HG03378 (cell line): ENCODE measurements at regions not wholly inside any gene's neighbourhood (a gene's known extent, or its start where the extent isn't known, plus 50 kb on each side); places are given as distances from the start of the nearest gene placed in this dataset.

Source experiments
- ATAC-seq: cut with Tn5 transposase; IDR thresholded peaks from one replicate; pipeline ENCODE4 v1.9.1; 2021; ENCODE audit warnings: mild to moderate bottlenecking, moderate library complexity; ENCODE audit not compliant: unreplicated experiment

GRCh38 chr18:3357516-3357915 is 92.5 kb upstream of the TGIF1 start:
- no peak for ATAC-seq

GRCh38 chr18:3358310-3358709 is 91.7 kb upstream of the TGIF1 start:
- no peak for ATAC-seq

- no peak for ATAC-seq
These were observed 89.8 kb upstream of the TGIF1 start for GRCh38 chr18:3360211-3360610.

- ATAC-seq: no peak
These were observed 82.4 kb upstream of the TGIF1 start for GRCh38 chr18:3367491-3368091.

- ATAC-seq: no peak
These were observed 81.8 kb upstream of the TGIF1 start for GRCh38 chr18:3368193-3368592.

DNA sequence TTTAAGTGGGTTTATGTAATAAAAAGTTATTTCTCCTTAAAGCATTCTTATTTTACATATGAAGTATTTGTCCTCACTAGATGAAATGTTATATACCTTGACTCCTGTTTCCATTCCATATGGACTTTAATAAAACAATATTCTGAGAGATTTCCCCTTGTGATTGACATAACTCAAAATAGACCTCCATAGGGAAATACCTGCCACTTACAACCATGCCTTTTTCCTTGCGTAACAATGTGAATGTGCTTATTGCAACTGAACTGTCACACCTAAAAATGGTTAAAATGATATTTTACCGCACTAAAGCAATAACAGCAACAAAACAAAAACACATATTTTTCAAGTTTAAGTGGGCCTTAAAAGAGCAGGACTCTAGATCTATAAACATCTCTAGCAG is 70.3 kb upstream of the TGIF1 start:
- no peak for ATAC-seq

- ATAC-seq: peak; percentile 53
These were observed 69.5 kb upstream of the TGIF1 start for GRCh38 chr18:3380384-3380961.

DNA sequence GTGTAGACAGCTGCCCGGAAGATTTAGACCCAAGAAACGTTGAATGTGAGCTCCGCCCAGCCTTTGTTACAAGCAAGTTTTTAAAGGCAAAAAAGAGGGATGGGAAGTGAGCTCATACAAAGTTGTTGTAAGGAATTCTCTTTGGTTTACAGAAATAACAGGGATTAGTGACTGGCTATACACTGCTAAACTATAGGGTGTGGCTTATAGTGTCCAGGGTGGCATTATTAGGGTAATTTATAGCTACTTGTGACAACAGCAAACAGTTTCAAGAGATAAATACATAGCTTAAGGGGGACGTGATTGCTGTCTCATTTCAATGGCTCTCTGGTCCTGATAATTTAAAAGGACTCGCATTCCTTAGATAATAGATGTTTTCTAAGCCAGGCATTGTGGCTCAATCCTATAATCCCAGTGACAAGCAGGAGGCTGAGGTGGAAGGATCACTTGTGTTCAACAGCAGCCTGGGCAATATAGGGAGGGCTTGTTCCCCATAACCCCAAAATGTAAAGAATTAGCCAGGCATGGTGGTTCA is 66.5 kb upstream of the TGIF1 start:
- ATAC-seq: no peak

- ATAC-seq: no peak
These were observed 65.1 kb upstream of the TGIF1 start for GRCh38 chr18:3384664-3385563.

GRCh38 chr18:3388323-3388722 is 61.6 kb upstream of the TGIF1 start:
- ATAC-seq: no peak

- ATAC-seq: no peak
These were observed 61.0 kb upstream of the TGIF1 start for GRCh38 chr18:3388980-3389379.

DNA sequence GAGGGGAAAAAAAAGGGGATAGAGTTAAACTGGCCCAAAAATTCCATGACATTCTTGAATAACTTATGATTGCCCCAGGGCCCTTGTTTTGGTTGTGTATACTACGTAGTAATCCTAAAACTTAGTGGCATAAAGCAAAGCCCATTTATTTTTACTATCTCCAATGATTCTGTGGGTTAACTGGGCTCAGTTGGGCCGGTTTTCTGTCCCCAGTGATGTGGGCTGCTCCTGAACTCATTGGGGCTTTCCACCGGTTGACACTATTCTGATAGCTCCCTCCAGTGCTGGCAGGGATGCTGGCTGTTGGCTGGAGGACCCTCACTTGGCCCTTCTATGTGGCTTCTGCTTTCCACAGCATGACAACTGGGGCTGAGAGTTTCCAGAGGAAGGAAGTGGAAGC is 60.0 kb upstream of the TGIF1 start:
- no peak for ATAC-seq

- no peak for ATAC-seq
These were observed 58.1 kb upstream of the TGIF1 start for GRCh38 chr18:3391704-3392466.

DNA sequence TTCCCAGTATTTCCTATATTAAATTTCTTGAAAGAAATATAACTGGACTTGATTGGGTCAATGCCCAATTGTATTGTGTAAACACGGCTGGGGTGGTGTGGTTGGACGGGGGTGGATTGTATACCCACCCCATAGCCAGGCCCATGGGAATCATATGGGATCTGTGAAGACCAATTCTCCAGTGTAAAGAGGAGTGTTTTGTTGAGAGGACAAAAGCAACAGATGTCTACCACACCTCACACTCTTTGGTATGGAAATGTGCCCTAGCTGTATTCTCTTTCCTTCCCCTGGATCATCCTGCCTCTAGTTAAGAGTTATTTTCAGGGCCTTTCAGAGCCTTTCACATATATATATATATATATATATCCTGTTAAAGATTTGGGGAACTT is 57.5 kb upstream of the TGIF1 start:
- ATAC-seq: no peak

DNA sequence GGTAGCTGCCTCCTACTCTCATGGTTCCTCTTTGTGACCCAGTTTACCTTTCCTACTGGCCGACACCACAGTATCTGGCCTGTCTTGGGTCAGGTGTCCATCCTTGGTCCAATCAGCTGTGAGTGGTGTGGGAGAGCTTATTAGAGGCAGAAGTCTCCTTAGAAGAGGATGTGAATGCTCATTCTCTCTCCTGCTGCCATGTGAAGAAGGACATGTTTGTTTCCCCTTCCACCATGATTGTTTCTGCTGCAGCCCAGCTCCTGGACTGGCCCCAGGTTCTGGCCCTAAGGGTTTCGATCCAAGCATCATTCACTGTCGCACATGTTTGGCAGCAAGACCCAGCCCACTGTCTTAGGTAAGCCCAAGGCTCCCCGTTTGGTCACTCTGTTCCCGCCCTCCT is 55.3 kb upstream of the TGIF1 start:
- ATAC-seq: no peak

DNA sequence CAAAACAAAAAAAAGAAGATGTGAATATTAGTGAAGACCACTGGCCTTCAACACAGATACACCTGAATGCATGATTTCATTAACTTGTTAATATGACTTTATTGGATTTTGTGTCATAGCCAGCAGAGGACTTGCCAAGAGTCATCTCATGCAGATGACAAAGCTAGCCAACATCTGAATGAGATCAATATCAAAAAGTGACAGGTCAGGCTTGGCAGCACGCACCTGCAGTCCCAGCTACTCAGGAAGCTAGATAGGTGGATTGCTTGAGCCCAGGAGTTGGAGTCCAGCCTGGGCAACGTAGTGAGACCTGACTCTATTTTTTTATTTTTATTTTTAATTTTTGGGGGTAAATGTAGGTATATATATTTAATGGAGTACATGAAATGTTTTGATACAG is 54.5 kb upstream of the TGIF1 start:
- ATAC-seq: no peak

- ATAC-seq: no peak
These were observed 52.8 kb upstream of the TGIF1 start for GRCh38 chr18:3397031-3397750.

DNA sequence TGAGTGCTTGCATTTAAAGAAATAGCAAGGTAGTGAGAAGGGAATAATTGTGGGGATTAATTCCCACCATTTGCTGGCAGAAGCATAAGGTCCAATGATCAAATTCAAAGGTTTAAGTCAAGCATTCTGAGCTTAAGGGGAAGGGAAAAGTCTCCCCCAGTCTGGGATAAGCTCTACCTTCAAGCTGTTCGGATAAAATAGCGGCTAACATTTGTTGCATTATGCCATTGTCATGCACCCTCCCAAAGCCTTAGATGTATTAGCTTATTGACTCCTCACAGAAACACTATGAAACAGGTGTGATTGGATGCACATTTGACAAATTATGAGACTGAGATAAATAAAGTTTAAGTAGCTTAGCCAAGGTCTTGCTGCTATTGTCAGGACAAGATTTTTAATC is 52.2 kb upstream of the TGIF1 start:
- ATAC-seq: no peak
